Small intestine (tissue), 7 donors: ENCODE measurements at regions not wholly inside any gene's neighbourhood (a gene's known extent, or its start where the extent isn't known, plus 50 kb on each side); places are given as distances from the start of the nearest gene placed in this dataset.

Source experiments
- DNase-seq, 2 donors: peaks; one replicate each; pipeline versions ENCODE4 v3.0.0 to v3.0.0-alpha.2; 2013
- FAIRE-seq: peaks from 2 replicates; lab custom pipeline; 2012; peaks lifted over from hg19 to GRCh38; lab: Jason Lieb, UNC
- H3K27ac ChIP-seq, 3 donors: one replicate each; pipeline ENCODE4 v1.5.1; 2013; ENCODE audit warnings: low read length in 2 of 3, mild to moderate bottlenecking in 2 of 3, control low read depth in 1 of 3, inconsistent platforms in 1 of 3, low read depth in 1 of 3, moderate library complexity in 1 of 3
- H3K27me3 ChIP-seq, 3 donors: one replicate each; pipeline ENCODE4 v1.6.1; 2013; ENCODE audit warnings: low read length in 3 of 3, inconsistent platforms in 1 of 3; ENCODE audit not compliant: control insufficient read depth in 3 of 3, insufficient read depth in 3 of 3
- H3K36me3 ChIP-seq, 3 donors: one replicate each; pipeline ENCODE4 v1.6.1; 2013; ENCODE audit warnings: low read length in 3 of 3, inconsistent platforms in 1 of 3, low read depth in 1 of 3, mild to moderate bottlenecking in 1 of 3, moderate library complexity in 1 of 3; ENCODE audit not compliant: control insufficient read depth in 3 of 3, insufficient read depth in 2 of 3
- H3K4me1 ChIP-seq, 3 donors: one replicate each; pipeline ENCODE4 v1.6.1; 2013; ENCODE audit warnings: low read length in 2 of 3, inconsistent platforms in 1 of 3, low read depth in 1 of 3, mild to moderate bottlenecking in 1 of 3, moderate library complexity in 1 of 3; ENCODE audit not compliant: control insufficient read depth in 3 of 3, insufficient read depth in 2 of 3
- H3K4me3 ChIP-seq, 3 donors: one replicate each; pipeline ENCODE4 v1.5.1; 2013; ENCODE audit warnings: low read length in 3 of 3, control low read depth in 1 of 3, inconsistent platforms in 1 of 3, low read depth in 1 of 3, mild to moderate bottlenecking in 1 of 3, moderate library complexity in 1 of 3
- H3K9me3 ChIP-seq, 2 donors: one replicate each; pipeline ENCODE4 v1.6.1; 2013; ENCODE audit warnings: low read depth in 1 of 2, low read length in 1 of 2; ENCODE audit not compliant: control insufficient read depth in 2 of 2, insufficient read depth in 1 of 2
- WGBS, 3 donors: extraction: QIAGEN DNeasy Blood & Tissue Kit; methylation state at CpG; one replicate each; pipeline ENCODE4 v1.1.7; 2013; 5-methylcytosine and 5-hydroxymethylcytosine counted together
- donor health status: healthy with polysubstance abuse.
- donor health status: control.
- donor health status: control.
- donor health status: Bipolar disorder and iron deficiency.
- donor health status: healthy.

GRCh38 chr2:137828624-137829023, 135.6 kb upstream of the HNMT start:
- Histone ChIP-seq H3K27ac (no peak overlapping the region), H3K4me3 (no peak overlapping the region), H3K9me3 (no peaks in the 10 kb centered on the region), H3K4me1 (no peaks in the 10 kb centered on the region), H3K27me3 (peaks cover 0 to 2% (median 0%) of the 10 kb centered on the region in 3 donors), H3K36me3 (no peaks in the 10 kb centered on the region)
- FAIRE-seq: no peak
- 32 to 66% (median 48%) methylated on average over 3 of the region's 3 CpGs for WGBS, 3 donors
- no peak for DNase-seq

- no peak overlapping the region for H3K4me3 ChIP-seq
- no peaks in the 10 kb centered on the region for H3K36me3 ChIP-seq
- DNase-seq (no peak), FAIRE-seq (no peak)
- no peaks in the 10 kb centered on the region for H3K4me1 ChIP-seq
- H3K9me3 ChIP-seq: no peaks in the 10 kb centered on the region
- no peak overlapping the region for H3K27ac ChIP-seq
- H3K27me3 ChIP-seq: peaks cover 0 to 2% (median 0%) of the 10 kb centered on the region in 3 donors
- 45 to 60% (median 51%) methylated on average over 2 of the region's 2 CpGs for WGBS, 3 donors
Measured at GRCh38 chr2:137829251-137829650, 135.0 kb upstream of the HNMT start.

DNA sequence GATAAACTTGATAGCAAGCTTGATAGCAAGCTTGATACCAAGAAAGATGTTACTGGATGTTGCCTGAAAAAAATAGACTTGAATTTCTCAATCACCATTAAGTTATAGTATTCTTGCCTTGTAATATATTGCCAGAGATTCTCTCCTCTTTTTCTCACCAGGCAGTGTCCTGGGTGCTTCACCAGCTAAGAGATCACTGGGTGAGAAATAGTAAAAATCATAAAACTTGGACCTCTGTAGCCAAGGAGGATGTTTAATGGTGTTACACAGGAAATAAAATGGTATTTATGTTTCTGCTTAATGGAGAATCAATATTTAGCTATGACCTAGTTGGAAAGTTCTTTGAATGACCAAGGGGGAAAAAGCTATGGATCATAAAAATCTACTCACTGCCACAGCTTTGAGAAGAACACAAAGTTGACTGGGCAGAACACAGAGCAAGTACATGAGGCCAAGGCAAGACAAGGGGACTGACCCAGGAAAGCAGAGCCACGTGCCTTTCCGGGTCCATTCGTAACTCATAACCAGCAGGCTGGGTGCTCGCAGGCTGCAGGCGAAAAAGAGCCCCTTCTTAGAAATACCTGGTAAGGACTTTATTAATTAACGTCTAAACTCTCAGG, 129.4 kb upstream of the HNMT start:
- WGBS, 3 donors: 72 to 77% (median 73%) methylated on average over 6 of the region's 6 CpGs
- no peaks in the 10 kb centered on the region for H3K4me1 ChIP-seq
- H3K4me3 ChIP-seq: no peak overlapping the region
- H3K36me3 ChIP-seq: no peaks in the 10 kb centered on the region
- H3K27ac ChIP-seq: no peak overlapping the region
- H3K9me3 ChIP-seq: no peaks in the 10 kb centered on the region
- no peak for DNase-seq
- no peak for FAIRE-seq
- H3K27me3 ChIP-seq: no peaks in the 10 kb centered on the region

DNA sequence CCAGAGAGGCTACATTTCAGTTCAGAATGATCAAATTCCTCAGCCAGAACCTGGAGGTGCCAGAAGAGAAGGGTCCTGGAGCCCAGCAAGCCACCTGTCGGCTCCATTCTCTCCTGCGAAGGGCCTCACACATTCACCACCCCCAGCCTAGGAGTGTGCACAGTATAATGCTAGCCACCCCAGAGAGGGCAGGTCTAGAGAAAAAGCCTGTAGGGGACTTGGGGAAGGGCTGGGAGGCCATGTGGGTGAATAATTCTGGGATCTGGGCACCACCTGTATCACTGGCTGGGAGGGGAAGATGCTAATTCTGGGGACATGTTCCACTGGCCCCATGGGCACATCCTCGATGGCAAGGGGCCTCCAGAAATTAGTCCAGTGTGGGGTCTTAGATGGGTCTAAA, 127.6 kb upstream of the HNMT start:
- WGBS, 3 donors: 80 to 86% (median 81%) methylated on average over 3 of the region's 3 CpGs
- FAIRE-seq (no peak), DNase-seq (no peak)
- H3K4me1 ChIP-seq: no peaks in the 10 kb centered on the region
- no peak overlapping the region for H3K4me3 ChIP-seq
- no peak overlapping the region for H3K27ac ChIP-seq
- no peaks in the 10 kb centered on the region for H3K9me3 ChIP-seq
- no peaks in the 10 kb centered on the region for H3K27me3 ChIP-seq
- H3K36me3 ChIP-seq: no peaks in the 10 kb centered on the region

- H3K4me3 ChIP-seq: no peak overlapping the region
- FAIRE-seq: no peak
- H3K27ac ChIP-seq: no peak overlapping the region
- DNase-seq: no peak
- no peaks in the 10 kb centered on the region for H3K27me3 ChIP-seq
- H3K36me3 ChIP-seq: no peaks in the 10 kb centered on the region
- H3K4me1 ChIP-seq: no peaks in the 10 kb centered on the region
- no peaks in the 10 kb centered on the region for H3K9me3 ChIP-seq
- 48 to 59% (median 57%) methylated on average over 4 of the region's 4 CpGs for WGBS, 3 donors
Measured at GRCh38 chr2:137837830-137838229, 126.4 kb upstream of the HNMT start.

- Histone ChIP-seq H3K4me1 (no peaks in the 10 kb centered on the region), H3K27ac (no peak overlapping the region), H3K9me3 (no peaks in the 10 kb centered on the region), H3K4me3 (no peak overlapping the region), H3K27me3 (no peaks in the 10 kb centered on the region), H3K36me3 (no peaks in the 10 kb centered on the region)
- WGBS, 3 donors: 35 to 38% (median 37%) methylated on average over 8 of the region's 8 CpGs
- DNase-seq: peak; percentile 24 to 54
- no peak for FAIRE-seq
Measured at GRCh38 chr2:137838255-137839092, 125.8 kb upstream of the HNMT start.

DNA sequence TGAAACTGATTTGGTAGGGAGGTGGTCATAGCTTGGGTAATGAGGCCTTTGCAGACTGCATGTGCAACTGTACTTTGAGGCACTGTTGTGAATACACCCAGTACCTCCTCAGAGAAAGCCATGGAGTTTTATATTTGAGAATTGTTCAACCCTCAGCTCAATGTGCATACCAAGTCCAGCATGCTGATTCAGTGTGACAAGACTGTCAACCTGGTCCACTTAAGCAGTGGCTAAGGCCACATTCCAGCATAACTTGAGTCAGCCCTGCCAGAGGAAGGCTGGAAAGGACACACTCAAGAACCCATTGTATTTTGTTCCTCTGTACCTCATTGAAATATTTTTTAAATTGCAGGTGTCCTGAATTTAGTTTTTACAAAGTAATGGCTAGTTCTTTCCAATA, 121.8 kb upstream of the HNMT start:
- Histone ChIP-seq H3K9me3 (no peaks in the 10 kb centered on the region), H3K4me1 (no peaks in the 10 kb centered on the region), H3K4me3 (no peak overlapping the region), H3K36me3 (no peaks in the 10 kb centered on the region), H3K27me3 (no peaks in the 10 kb centered on the region), H3K27ac (no peak overlapping the region)
- FAIRE-seq: no peak
- DNase-seq: no peak

GRCh38 chr2:137842952-137843351, 121.3 kb upstream of the HNMT start:
- H3K36me3 ChIP-seq: no peaks in the 10 kb centered on the region
- H3K27me3 ChIP-seq: no peaks in the 10 kb centered on the region
- WGBS, 3 donors: 53 to 59% (median 57%) methylated on average over 3 of the region's 3 CpGs
- no peak overlapping the region for H3K4me3 ChIP-seq
- DNase-seq (no peak), FAIRE-seq (no peak)
- H3K27ac ChIP-seq: no peak overlapping the region
- H3K9me3 ChIP-seq: no peaks in the 10 kb centered on the region
- H3K4me1 ChIP-seq: no peaks in the 10 kb centered on the region
